Spleen (tissue), 7 donors: ENCODE measurements at regions not wholly inside any gene's neighbourhood (a gene's known extent, or its start where the extent isn't known, plus 50 kb on each side); places are given as distances from the start of the nearest gene placed in this dataset.

Source experiments
- POLR2AphosphoS5 ChIP-seq, 3 donors: sonication (generic); formaldehyde crosslinking; IDR thresholded peaks; one replicate each; pipeline ENCODE4 v1.5.1; 2017; ENCODE audit warnings: antibody characterized with exemption in 3 of 3
- TF ChIP-seq, protein P1 (sequence below), 11 experiments: fragments of 200-600 bp in 7 of 11; fragments of 450-650 bp in 4 of 11; sonication (generic) in 4 of 11; IDR thresholded peaks in 8 of 11; conservative IDR thresholded peaks in 3 of 11; 1 replicate in 7 of 11; 2 replicates in 4 of 11; pipeline versions ENCODE4 v1.4.0 to v1.8.0; 2016 to 2021; ENCODE audit warnings: antibody characterized with exemption in 11 of 11, inconsistent platforms in 4 of 11, mild to moderate bottlenecking in 1 of 11
- donor health status: DM: no; HTN: no; CAD: no; lungs with moderate emphysema.
- donor health status: DM: no; HTN: no; CAD: no.
- donor health status: DM: no; HTN: no; CAD: no.

DNA sequence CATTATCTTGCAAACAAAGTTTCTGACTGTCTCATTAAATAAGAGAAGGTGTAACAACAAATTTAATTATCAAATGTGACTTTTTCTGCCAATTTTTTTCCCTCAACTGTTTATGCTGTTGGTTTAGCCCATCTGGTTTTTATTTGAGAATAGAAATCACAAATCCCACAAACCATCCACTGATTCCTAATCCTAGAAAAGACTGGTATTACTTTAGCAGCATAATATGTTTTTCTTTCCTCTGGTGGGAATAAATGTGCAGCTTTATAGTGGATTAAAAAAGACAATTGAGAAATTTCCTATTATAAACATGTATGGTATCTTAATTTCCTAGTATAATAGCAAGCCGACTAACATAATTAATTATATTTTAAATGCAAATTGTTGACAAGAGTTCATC is 257.9 kb upstream of the FOXN3 start:
- TF ChIP-seq, protein P1, sequence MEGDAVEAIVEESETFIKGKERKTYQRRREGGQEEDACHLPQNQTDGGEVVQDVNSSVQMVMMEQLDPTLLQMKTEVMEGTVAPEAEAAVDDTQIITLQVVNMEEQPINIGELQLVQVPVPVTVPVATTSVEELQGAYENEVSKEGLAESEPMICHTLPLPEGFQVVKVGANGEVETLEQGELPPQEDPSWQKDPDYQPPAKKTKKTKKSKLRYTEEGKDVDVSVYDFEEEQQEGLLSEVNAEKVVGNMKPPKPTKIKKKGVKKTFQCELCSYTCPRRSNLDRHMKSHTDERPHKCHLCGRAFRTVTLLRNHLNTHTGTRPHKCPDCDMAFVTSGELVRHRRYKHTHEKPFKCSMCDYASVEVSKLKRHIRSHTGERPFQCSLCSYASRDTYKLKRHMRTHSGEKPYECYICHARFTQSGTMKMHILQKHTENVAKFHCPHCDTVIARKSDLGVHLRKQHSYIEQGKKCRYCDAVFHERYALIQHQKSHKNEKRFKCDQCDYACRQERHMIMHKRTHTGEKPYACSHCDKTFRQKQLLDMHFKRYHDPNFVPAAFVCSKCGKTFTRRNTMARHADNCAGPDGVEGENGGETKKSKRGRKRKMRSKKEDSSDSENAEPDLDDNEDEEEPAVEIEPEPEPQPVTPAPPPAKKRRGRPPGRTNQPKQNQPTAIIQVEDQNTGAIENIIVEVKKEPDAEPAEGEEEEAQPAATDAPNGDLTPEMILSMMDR (IDR thresholded peaks at IDR 0.05 in 8 of 11, conservative IDR thresholded peaks at IDR 0.05 in 3 of 11) = no peak
- TF ChIP-seq POLR2AphosphoS5 (IDR thresholded peaks at IDR 0.05) = no peak
